ENCODE measurements at regions not wholly inside any gene's neighbourhood (a gene's known extent, or its start where the extent isn't known, plus 50 kb on each side); places are given as distances from the start of the nearest gene placed in this dataset.
"Not testable (repeated sequence)": the region's sequence is repeated elsewhere in the genome, so short reads cannot be mapped to it uniquely, and the experiment has no call there.

- in situ Hi-C loops (cut with MboI; ENCODE audit: low sequenced_read_pairs), result no loop called here
Measured at GRCh38 chr13:85141401-85141800, 657.8 kb downstream of the SLITRK6 start.

DNA sequence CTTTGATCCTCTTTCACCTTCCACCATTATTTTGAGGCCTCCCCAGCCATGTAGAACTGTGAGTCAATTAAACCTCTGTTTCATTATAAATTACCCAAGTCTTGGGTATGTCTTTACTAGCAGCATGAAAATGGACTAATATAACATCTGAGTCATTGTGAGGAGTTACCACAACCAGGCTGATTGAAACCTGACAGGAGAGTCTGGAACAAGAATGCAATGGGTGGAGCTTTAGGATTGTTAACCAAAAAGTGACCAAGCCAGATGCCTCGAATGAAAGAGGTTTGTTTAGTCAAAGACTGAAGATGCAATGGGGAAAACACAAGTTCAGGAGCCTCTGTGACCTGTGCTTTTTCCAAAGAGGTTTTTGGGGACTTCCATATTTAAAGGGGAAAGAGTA, 659.0 kb downstream of the SLITRK6 start:
- in situ Hi-C loops (cut with MboI; ENCODE audit: low sequenced_read_pairs), result no loop called here

GRCh38 chr13:85137516-85137915, 661.7 kb downstream of the SLITRK6 start:
- in situ Hi-C loops (cut with MboI; ENCODE audit: low sequenced_read_pairs), result no loop called here

- in situ Hi-C loops (cut with MboI; ENCODE audit: low sequenced_read_pairs), result no loop called here
Measured at GRCh38 chr13:85132986-85133385, 666.2 kb downstream of the SLITRK6 start.

- in situ Hi-C loops (cut with MboI; ENCODE audit: low sequenced_read_pairs), result not testable (repeated sequence)
Measured at GRCh38 chr13:85123501-85123900, 675.7 kb downstream of the SLITRK6 start.

GRCh38 chr13:85108356-85108755, 690.9 kb downstream of the SLITRK6 start:
- in situ Hi-C loops (cut with MboI; ENCODE audit: low sequenced_read_pairs), result no loop called here

DNA sequence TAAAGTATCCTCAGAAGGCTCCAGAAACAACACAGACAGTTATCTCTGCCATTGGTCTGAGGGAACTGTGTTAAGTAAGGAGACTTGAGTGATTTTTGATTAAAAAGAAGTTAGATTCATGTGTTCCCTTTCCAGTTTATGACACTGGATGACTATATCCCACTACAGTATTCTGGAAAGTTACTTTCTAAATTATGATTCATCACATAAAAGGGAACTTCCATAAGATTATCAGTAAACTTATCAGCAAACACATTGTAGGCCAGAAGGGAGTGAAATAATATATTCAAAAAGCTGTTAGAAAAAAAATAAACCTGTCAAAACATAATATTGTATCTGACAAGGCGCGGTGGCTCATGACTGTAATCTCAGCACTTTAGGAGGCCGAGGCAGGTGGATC, 700.0 kb downstream of the SLITRK6 start:
- in situ Hi-C loops (cut with MboI; ENCODE audit: low sequenced_read_pairs), result no loop called here

DNA sequence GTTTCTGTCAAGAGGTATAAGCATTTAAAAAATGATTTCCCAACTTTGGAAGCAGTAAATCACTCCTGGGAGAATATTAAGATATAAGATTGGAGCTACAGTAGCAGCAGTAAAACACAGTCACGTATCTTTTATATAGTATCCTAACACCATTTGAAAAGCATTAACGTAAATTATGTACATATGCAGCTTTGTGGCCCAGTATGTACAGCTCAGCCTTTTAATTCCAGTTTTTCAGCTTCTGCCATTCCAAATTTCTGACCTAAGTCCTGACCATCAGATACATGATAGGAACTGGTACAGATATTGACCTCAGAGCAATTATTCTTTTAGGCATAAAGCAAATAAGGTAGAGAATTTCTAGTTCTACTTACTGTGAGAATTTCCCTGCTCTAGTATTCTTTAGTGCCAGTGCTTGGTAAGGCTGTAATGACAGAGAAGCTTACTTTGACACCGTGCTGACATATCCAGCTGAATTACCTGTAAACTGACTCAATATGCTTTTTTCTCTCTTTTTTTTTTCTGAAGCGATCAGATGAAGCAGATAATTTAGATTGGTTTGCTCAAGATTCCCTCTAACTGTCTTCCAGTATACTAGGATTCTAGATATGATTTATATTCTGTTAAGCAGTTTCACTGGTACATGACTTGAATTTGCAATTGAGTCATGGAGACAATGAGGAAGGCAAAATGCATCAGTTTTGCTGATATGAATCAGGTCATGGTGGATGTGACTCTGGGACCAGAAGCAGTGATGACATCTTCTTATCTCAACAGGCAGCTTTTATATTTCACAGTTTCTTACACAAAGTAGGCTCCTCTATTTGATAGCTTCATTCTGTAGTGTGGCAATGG, 703.6 kb downstream of the SLITRK6 start:
- in situ Hi-C loops (cut with MboI; ENCODE audit: low sequenced_read_pairs), result no loop called here

DNA sequence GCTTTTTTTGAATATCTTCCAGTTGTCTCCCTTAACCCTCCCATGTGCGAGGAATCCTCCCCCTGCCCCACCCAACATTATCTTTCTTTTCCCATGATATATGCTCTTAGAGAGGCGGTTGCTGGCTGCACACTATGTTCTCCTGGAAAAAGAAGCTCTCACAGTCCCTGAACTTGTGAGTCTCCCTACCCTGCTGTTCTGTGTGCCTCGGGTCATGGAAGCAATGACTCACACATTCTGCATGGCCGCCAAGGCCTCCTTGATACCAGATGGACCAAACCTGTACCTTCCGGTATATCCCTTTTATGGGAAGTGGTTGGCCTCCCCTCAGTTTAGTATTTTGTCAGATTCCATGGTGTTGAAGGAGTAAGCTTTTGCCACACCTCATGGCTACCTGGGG, 705.4 kb downstream of the SLITRK6 start:
- in situ Hi-C loops (cut with MboI; ENCODE audit: low sequenced_read_pairs), result no loop called here

DNA sequence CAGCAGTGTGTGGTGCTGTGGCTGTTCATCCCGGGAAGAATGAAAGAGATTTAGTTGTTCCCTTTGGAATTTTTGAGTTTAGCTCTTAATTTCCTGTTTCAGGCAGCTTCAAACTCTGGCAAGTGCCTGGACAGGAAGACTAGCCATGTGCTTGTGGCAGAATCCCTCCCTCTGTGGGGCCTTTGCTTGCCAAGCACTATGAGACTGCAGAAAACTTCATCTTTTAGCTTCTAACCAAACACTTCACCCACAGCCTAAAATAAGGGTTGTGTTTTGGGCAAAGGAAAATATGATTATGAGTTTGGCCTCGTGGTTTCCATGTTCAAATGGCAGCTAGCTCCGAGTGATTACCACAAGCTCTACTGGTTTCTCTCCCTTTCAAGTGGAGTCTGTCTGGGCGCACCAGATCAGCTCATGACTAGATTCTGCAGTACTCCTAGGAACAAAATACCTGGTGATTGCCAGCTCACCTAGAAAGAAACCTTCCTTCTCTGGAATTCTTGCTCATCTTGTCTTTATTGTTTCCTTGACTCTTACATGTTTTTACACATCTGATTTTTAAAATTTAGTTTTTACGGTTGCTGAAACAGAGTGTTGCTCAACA, 707.5 kb downstream of the SLITRK6 start:
- in situ Hi-C loops (cut with MboI; ENCODE audit: low sequenced_read_pairs), result no loop called here

DNA sequence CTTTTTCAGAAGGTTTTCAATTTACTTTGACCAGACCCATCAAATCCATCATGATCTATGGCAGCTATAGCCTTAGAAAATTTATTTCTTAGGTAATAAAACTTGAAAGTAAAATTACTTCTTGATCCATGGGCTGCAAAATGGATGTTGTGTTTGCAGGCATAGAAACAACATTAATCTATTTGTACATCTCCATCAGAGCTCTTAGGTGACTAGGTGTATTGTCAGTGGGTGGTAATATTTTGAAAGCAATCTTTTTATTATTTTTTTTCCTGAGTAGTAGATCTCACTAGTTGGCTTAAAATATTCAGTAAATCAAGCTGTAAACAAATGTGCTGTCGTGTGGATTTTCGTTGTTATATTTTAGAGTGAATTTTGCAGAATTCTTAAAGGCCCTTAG, 710.0 kb downstream of the SLITRK6 start:
- in situ Hi-C loops (cut with MboI; ENCODE audit: low sequenced_read_pairs), result no loop called here

DNA sequence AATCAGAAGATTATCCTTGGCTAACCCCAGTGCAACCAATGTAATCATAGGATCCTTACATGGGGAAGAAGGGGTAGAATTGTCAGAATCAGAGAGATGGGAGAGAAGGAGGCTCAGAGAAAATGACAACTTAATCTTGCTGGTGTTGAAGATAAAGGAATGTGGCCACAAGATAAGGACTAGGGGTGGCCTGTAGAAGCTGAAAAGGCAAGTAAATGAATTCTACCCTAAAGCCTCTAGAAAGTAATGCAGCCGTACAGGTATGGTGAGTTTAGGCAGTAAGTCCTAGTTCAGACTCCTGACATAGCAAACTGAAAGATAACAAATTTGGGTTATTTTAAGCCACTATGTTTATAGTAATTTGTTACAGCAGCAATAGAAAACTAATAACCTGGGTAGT, 718.5 kb downstream of the SLITRK6 start:
- in situ Hi-C loops (cut with MboI; ENCODE audit: low sequenced_read_pairs), result no loop called here

GRCh38 chr13:85076343-85076742, 722.9 kb downstream of the SLITRK6 start:
- in situ Hi-C loops (cut with MboI; ENCODE audit: low sequenced_read_pairs), result no loop called here

GRCh38 chr13:85074543-85075313, 724.5 kb downstream of the SLITRK6 start:
- in situ Hi-C loops (cut with MboI; ENCODE audit: low sequenced_read_pairs), result no loop called here

DNA sequence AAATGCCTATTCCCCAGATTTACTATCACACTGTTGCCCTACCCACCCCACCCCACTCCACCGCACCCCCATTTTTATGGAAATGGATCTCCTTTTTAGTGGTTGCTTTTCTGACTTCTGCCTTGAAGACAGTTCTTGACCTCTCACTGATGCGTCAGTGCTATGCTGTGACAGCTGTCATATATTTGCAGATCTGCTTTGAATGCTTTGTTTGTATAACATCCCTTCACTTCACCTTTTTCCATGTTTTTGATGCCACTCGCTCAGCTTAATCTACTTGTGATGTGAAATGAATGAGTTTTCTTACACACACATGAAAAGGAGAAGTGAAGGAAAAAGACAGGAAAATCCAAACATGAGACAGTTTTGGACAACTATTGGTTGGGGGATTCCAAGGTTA, 731.0 kb downstream of the SLITRK6 start:
- in situ Hi-C loops (cut with MboI; ENCODE audit: low sequenced_read_pairs), result no loop called here

DNA sequence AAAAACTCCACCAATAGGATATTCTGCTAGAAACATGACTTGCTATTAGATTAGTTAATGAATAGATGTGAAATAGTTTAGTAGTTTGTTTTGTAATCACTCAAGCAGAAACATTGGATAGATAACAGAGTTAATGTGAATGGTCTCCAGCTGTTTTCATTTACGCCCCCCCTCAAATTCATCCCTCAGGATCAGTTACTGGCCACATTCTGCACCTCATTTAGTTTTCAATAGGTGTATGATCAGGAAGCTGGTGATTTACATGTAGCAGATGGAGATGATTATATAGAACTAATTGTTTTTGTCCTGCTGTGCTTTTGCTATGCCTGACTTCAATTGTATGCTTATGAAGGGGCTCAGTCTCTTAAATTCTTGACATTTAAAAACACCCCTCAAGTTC, 759.0 kb downstream of the SLITRK6 start:
- in situ Hi-C loops (cut with MboI; ENCODE audit: low sequenced_read_pairs), result no loop called here

DNA sequence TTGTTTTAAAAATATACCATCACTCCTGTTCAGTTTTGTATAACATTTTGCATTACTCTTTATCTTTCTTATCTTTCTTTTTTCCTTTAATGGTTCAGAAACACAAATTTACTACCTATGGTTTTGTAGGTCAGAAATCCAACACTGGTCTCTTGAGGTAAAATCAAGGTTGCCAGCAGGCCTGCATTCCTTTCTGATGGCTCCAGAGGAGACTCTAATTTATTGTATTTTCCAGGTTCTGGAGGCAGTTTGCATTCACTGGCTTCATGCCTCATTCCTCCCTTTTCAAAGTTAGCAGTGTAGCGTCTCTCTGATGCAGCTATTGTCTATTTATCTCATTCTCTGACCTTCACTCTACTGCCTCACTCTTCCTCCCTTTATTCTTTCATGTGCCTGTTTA, 767.4 kb downstream of the SLITRK6 start:
- in situ Hi-C loops (cut with MboI; ENCODE audit: low sequenced_read_pairs), result no loop called here

GRCh38 chr13:85028035-85028434, 771.2 kb downstream of the SLITRK6 start:
- in situ Hi-C loops (cut with MboI; ENCODE audit: low sequenced_read_pairs), result no loop called here

- in situ Hi-C loops (cut with MboI; ENCODE audit: low sequenced_read_pairs), result no loop called here
Measured at GRCh38 chr13:85019121-85019520, 780.1 kb downstream of the SLITRK6 start.

- in situ Hi-C loops (cut with MboI; ENCODE audit: low sequenced_read_pairs), result no loop called here
Measured at GRCh38 chr13:85013006-85013405, 786.2 kb downstream of the SLITRK6 start.

- in situ Hi-C loops (cut with MboI; ENCODE audit: low sequenced_read_pairs), result no loop called here
Measured at GRCh38 chr13:85009447-85009846, 789.8 kb downstream of the SLITRK6 start.

- in situ Hi-C loops (cut with MboI; ENCODE audit: low sequenced_read_pairs), result no loop called here
Measured at GRCh38 chr13:84999252-84999651, 800.0 kb downstream of the SLITRK6 start.
